Rectal smooth muscle tissue (tissue), 1 donor: ENCODE measurements at regions not wholly inside any gene's neighbourhood (a gene's known extent, or its start where the extent isn't known, plus 50 kb on each side); places are given as distances from the start of the nearest gene placed in this dataset.
"Not testable (repeated sequence)": the region's sequence is repeated elsewhere in the genome, so short reads cannot be mapped to it uniquely, and the experiment has no call there.

ENCODE experiments used
- H3K27ac ChIP-seq: one replicate; pipeline ENCODE4 v1.7.0; 2013; ENCODE audit warnings: low read depth, low read length, inconsistent platforms
- H3K27me3 ChIP-seq: one replicate; pipeline ENCODE4 v1.7.0; 2013; ENCODE audit warnings: low read length; ENCODE audit not compliant: control insufficient read depth, insufficient read depth
- H3K36me3 ChIP-seq: one replicate; pipeline ENCODE4 v1.7.0; 2013; ENCODE audit warnings: low read length; ENCODE audit not compliant: control insufficient read depth, insufficient read depth
- H3K4me1 ChIP-seq: one replicate; pipeline ENCODE4 v1.7.0; 2013; ENCODE audit warnings: low read length; ENCODE audit not compliant: control insufficient read depth, insufficient read depth
- H3K4me3 ChIP-seq: one replicate; pipeline ENCODE4 v1.7.0; 2013; ENCODE audit warnings: low read length
- H3K9ac ChIP-seq: one replicate; pipeline ENCODE4 v1.7.0; 2013; ENCODE audit warnings: low read length

GRCh38 chr6:121555201-121555600 lies 119.8 kb downstream of the GJA1 start:
- no peaks in the 10 kb centered on the region for H3K27me3 ChIP-seq
- no peak overlapping the region for H3K27ac ChIP-seq
- H3K4me1 ChIP-seq, result no peaks in the 10 kb centered on the region
- no peak overlapping the region for H3K9ac ChIP-seq
- no peaks in the 10 kb centered on the region for H3K36me3 ChIP-seq
- no peak overlapping the region for H3K4me3 ChIP-seq

- H3K27ac ChIP-seq, H3K4me1 ChIP-seq, H3K9ac ChIP-seq, H3K36me3 ChIP-seq, H3K4me3 ChIP-seq, H3K27me3 ChIP-seq: not testable (repeated sequence)
Observed at GRCh38 chr6:121556149-121556548, 120.7 kb downstream of the GJA1 start.

DNA sequence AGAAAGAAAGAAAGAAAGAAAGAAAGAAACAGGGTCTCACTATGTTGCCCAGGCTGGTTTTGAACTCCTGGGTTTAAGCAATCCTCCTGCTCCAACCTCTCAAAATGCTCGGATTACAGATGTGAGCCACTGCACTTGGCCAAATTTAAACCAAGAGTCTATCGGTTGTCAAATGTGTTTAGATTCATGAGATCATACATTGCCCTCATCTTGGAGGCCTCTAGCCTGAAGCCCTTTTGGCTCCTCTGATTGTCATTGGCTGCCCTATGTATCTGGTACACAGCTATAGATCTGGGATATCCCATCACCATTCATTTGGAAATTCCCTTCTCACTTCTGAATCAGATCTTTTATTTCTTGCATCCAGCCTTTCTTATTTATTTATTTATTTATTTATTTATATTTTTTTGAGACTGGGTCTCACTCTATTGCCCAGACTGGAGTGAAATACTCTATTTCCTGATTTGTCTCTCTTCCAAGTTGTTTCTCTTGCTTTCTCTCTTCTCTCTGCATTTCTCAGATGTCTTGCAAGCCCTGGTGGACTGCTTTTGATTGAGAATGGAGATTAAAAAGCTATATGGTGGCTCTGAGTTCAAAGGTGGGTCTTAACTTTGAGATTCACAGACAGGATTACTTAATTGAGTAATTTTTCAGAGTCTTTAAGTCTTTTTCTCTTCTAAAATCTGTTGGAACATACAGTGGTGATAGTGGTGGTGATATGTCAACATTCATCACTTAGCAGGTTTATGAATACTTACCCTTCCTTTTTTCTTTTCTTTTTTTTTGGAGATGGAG lies 121.9 kb downstream of the GJA1 start:
- H3K9ac ChIP-seq, result no peak overlapping the region
- H3K4me1 ChIP-seq, result no peaks in the 10 kb centered on the region
- H3K27ac ChIP-seq, result no peak overlapping the region
- H3K4me3 ChIP-seq, result no peak overlapping the region
- no peaks in the 10 kb centered on the region for H3K36me3 ChIP-seq
- no peaks in the 10 kb centered on the region for H3K27me3 ChIP-seq

DNA sequence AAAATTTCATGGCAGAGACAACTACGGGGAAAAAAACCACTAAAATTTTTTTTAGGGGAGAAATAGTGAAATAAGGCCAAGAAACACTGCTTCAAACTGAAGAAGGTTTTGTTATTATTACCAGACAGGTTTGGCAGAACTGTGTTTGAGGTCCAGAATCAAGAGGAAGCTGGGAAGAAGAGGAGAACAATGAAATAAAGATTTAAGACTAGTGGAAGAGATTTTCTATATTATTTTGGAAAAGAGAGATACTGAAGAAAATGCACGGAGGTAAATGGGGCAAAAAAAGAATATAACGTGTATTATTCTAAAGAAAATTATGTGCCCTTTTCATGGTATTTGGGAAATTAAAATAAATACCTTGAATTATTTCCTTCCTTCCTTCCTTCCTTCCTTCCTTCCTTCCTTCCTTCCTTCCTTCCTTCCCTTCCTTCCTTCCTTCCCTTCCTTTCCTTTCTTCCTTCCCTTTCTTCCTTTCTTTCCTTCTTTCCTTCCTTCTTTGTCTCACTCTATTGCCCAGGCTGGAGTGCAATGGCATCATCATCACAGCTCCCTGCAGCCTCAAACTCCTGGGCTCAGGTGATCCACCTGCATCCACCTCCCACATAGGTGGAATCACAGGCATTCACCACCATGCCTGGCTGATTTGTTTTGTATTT lies 124.3 kb downstream of the GJA1 start:
- Histone ChIP-seq H3K36me3 (no peaks in the 10 kb centered on the region), H3K4me3 (no peak overlapping the region), H3K4me1 (no peaks in the 10 kb centered on the region), H3K27me3 (no peaks in the 10 kb centered on the region), H3K9ac (no peak overlapping the region), H3K27ac (no peak overlapping the region)

GRCh38 chr6:121560476-121560875 lies 125.0 kb downstream of the GJA1 start:
- H3K36me3 ChIP-seq, result no peaks in the 10 kb centered on the region
- H3K4me1 ChIP-seq, result no peaks in the 10 kb centered on the region
- no peak overlapping the region for H3K27ac ChIP-seq
- no peaks in the 10 kb centered on the region for H3K27me3 ChIP-seq
- no peak overlapping the region for H3K9ac ChIP-seq
- no peak overlapping the region for H3K4me3 ChIP-seq

DNA sequence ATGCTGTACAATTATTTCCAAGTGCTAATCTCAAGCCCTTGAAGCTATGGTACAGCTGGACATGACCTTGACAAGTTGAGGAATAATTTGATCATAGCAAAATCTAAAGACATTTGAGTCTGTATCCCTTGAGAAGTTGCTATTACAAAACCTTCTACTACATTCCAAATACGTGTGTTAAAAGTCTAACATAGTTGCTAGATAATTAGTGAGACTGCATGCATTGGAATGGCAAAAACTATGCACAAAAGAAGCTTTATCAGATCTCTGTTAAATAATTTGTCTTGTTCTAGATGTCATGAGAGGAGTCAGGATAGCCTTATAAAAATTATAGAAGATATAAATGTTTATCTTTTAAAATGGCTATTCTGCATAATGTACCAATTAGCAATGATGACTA lies 127.8 kb downstream of the GJA1 start:
- no peaks in the 10 kb centered on the region for H3K4me1 ChIP-seq
- no peak overlapping the region for H3K27ac ChIP-seq
- no peaks in the 10 kb centered on the region for H3K36me3 ChIP-seq
- no peak overlapping the region for H3K9ac ChIP-seq
- H3K27me3 ChIP-seq, result no peaks in the 10 kb centered on the region
- no peak overlapping the region for H3K4me3 ChIP-seq

DNA sequence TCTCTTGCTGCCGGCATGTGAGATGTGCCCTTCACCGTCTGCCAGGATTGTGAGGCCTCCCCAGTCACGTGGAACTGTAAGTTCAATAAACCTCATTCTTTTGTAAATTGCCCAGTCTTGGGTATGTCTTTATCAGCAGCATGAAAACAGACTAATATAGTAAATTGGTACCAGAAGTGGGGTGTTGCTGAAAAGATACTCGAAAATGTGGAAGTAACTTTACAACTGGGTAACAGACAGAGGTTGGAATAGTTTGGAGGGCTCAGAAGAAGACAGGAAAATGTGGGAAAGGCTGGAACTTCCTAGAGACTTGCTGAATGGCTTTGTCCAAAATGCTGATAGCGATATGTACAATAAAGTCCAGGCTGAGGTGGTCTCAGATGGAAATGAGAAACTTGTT lies 129.1 kb downstream of the GJA1 start:
- not testable (repeated sequence) for H3K27ac ChIP-seq, H3K27me3 ChIP-seq, H3K36me3 ChIP-seq, H3K4me3 ChIP-seq, H3K9ac ChIP-seq, H3K4me1 ChIP-seq

DNA sequence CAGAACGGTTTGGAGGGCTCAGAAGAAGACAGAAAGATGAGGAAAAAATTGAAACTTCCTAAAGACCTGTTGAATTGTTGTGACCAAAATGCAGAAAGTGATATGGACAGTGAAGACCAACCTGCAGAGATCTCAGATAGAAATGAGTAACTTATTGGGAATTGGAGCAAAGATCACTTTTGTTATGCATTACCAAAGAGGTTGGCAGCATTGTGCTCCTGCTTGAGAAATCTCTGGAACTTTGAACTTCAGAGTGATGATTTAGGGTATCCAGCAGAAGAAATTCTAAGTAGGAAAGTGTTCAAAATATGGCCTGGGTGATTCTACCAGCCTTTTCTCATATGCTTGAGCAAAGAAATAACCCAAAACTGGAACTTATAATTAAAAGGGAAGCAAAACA lies 136.0 kb downstream of the GJA1 start:
- H3K36me3 ChIP-seq, result no peaks in the 10 kb centered on the region
- H3K27ac ChIP-seq, result no peak overlapping the region

GRCh38 chr6:121573481-121573880 lies 138.0 kb downstream of the GJA1 start:
- Histone ChIP-seq H3K4me1 (no peaks in the 10 kb centered on the region), H3K27ac (no peak overlapping the region), H3K36me3 (no peaks in the 10 kb centered on the region), H3K27me3 (no peaks in the 10 kb centered on the region), H3K4me3 (no peak overlapping the region), H3K9ac (no peak overlapping the region)

More for the DNA sequence above, 136.0 kb downstream of the GJA1 start:
- no peak overlapping the region for H3K9ac ChIP-seq
- H3K27me3 ChIP-seq, result no peaks in the 10 kb centered on the region
- H3K4me1 ChIP-seq, result no peaks in the 10 kb centered on the region
- H3K4me3 ChIP-seq, result no peak overlapping the region

GRCh38 chr6:121578216-121578615 lies 142.8 kb downstream of the GJA1 start:
- Histone ChIP-seq H3K4me1 (no peaks in the 10 kb centered on the region), H3K36me3 (no peaks in the 10 kb centered on the region), H3K27ac (no peak overlapping the region), H3K9ac (no peak overlapping the region), H3K27me3 (no peaks in the 10 kb centered on the region), H3K4me3 (no peak overlapping the region)

- no peak overlapping the region for H3K27ac ChIP-seq
- no peaks in the 10 kb centered on the region for H3K4me1 ChIP-seq
- no peak overlapping the region for H3K9ac ChIP-seq
Observed at GRCh38 chr6:121579478-121579877, 144.0 kb downstream of the GJA1 start.

DNA sequence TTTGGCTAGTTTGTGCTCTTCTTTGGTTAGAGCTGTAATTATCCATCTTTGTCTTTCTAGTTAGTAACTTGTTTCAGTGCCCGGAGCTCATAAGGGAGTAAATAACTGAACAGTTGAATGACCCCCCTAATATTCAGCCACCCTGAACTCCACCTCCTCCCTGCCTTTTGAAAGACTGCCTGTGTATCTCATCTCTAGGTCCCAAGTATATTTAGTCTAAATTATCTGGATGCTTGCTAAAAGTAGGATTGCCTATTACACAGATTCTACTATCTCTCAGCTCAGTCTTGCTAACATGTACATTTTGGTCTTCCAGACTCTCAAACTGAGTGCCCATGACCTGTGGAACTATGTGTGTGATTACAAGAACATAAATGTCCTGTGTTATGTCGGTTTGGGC lies 145.9 kb downstream of the GJA1 start:
- Histone ChIP-seq H3K27ac (no peak overlapping the region), H3K4me1 (no peaks in the 10 kb centered on the region), H3K36me3 (no peaks in the 10 kb centered on the region), H3K9ac (no peak overlapping the region), H3K4me3 (no peak overlapping the region), H3K27me3 (no peaks in the 10 kb centered on the region)

More at GRCh38 chr6:121579478-121579877, 144.0 kb downstream of the GJA1 start:
- Histone ChIP-seq H3K36me3 (no peaks in the 10 kb centered on the region), H3K4me3 (no peak overlapping the region), H3K27me3 (no peaks in the 10 kb centered on the region)

DNA sequence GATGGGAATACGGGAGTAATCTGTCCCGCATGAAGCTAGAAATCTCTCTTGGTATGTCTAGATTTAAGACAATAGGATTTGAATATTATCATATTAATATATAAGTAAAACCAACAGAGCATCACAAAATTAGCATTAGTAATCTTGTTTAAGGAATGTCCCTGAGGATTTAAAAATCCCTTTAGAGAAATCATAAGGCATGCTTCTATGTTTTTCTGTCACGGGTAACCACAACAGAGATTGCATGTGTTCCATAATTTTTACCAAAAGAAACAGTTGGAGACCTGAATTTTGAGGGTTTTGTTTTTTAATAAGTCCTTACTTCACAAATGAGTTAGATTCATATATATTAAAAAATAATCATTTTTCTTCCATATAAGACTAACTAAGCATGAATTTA lies 146.8 kb downstream of the GJA1 start:
- Histone ChIP-seq H3K27ac (no peak overlapping the region), H3K27me3 (no peaks in the 10 kb centered on the region), H3K36me3 (no peaks in the 10 kb centered on the region), H3K9ac (no peak overlapping the region), H3K4me1 (no peaks in the 10 kb centered on the region), H3K4me3 (no peak overlapping the region)
